ENCODE measurements at regions not wholly inside any gene's neighbourhood (a gene's known extent, or its start where the extent isn't known, plus 50 kb on each side); places are given as distances from the start of the nearest gene placed in this dataset.

GRCh38 chr20:63115651-63116411 lies 100.1 kb downstream of the YTHDF1 start:
- no peak for DNase-seq

GRCh38 chr20:63114693-63115311 lies 101.1 kb downstream of the YTHDF1 start:
- DNase-seq, result no peak

- no peak for DNase-seq
These were observed 101.8 kb downstream of the YTHDF1 start for GRCh38 chr20:63114006-63114692.

GRCh38 chr20:63112491-63113219 lies 103.3 kb downstream of the YTHDF1 start:
- DNase-seq, result no peak

- DNase-seq, result no peak
These were observed 101.5 kb upstream of the BHLHE23 start for GRCh38 chr20:63108247-63108646.

- no peak for DNase-seq
These were observed 100.9 kb upstream of the BHLHE23 start for GRCh38 chr20:63107449-63108200.

- DNase-seq, result no peak
These were observed 100.1 kb upstream of the BHLHE23 start for GRCh38 chr20:63106765-63107448.

- no peak for DNase-seq
These were observed 99.5 kb upstream of the BHLHE23 start for GRCh38 chr20:63106108-63106764.

- no peak for DNase-seq
These were observed 98.7 kb upstream of the BHLHE23 start for GRCh38 chr20:63105211-63106107.

- DNase-seq, result no peak
These were observed 97.8 kb upstream of the BHLHE23 start for GRCh38 chr20:63104312-63105181.

GRCh38 chr20:63103402-63104311 lies 96.9 kb upstream of the BHLHE23 start:
- no peak for DNase-seq

- DNase-seq, result peak; percentile 70
These were observed 96.1 kb upstream of the BHLHE23 start for GRCh38 chr20:63102721-63103375.

GRCh38 chr20:63101781-63102720 lies 95.3 kb upstream of the BHLHE23 start:
- DNase-seq, result peak; percentile 55

GRCh38 chr20:63100926-63101699 lies 94.3 kb upstream of the BHLHE23 start:
- no peak for DNase-seq

GRCh38 chr20:63100174-63100925 lies 93.6 kb upstream of the BHLHE23 start:
- no peak for DNase-seq
